ENCODE measurements at regions not wholly inside any gene's neighbourhood (a gene's known extent, or its start where the extent isn't known, plus 50 kb on each side); places are given as distances from the start of the nearest gene placed in this dataset.
"Not testable (repeated sequence)": the region's sequence is repeated elsewhere in the genome, so short reads cannot be mapped to it uniquely, and the experiment has no call there.

GRCh38 chr13:81275666-81276258 is 934.8 kb upstream of the SPRY2 start:
- no peak overlapping the region for H3K27ac Mint-ChIP-seq
- peaks cover 33 to 40% of the 10 kb centered on the region in 2 donors for H3K9me3 Mint-ChIP-seq
- peaks cover 0 to 5% of the 10 kb centered on the region in 2 donors for H3K36me3 Mint-ChIP-seq
- DNase-seq (ENCODE audit: low spot score in 2 of 2) (no peak), ATAC-seq (no peak)

DNA sequence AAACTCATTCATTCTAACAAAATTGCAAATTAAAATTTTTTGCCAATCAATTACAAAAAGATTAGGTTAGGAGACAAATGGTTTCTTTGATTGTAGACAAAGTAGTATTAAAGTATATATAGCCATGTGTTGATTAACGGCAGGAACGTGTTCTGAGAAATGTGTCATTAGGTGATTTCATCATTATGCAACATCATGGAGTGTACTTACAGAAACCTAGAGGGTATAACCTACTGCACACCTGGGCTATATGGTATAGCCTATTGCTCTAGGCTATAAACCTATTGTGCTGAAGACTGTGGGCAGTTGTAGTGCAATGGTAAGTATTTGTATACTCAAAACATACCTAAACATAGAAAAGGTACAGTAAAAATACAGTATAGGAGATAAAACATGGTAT is 906.8 kb upstream of the SPRY2 start:
- no peaks in the 10 kb centered on the region for H3K36me3 Mint-ChIP-seq
- no peak overlapping the region for H3K27ac Mint-ChIP-seq
- DNase-seq (ENCODE audit: low spot score in 2 of 2) (no peak), ATAC-seq (no peak)
- peaks cover 13 to 14% of the 10 kb centered on the region in 2 donors for H3K9me3 Mint-ChIP-seq

DNA sequence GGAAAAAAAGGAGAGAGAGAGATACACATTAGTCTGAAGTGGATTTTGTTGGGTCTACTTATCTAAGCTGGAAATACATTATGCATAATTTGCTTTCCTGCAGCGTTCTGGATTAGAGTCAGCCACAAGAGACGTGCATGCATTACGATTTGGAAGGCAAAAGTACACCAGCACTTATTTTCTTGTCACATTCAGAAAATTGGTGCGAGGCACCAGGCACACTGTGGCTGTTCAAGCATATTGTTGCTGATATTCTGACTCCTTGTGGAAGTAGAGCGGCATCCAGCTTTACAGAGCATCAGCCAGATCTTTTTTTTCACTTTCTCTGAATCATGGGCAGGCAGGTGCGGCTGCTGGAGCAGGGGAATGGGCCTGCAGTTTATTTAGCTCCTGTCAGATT is 905.6 kb upstream of the SPRY2 start:
- Mint-ChIP-seq H3K27ac (no peak overlapping the region), H3K36me3 (no peaks in the 10 kb centered on the region), H3K9me3 (peaks cover 13 to 21% of the 10 kb centered on the region in 2 donors)
- ATAC-seq (no peak), DNase-seq (ENCODE audit: low spot score in 2 of 2) (no peak)

- no peak for DNase-seq (ENCODE audit: low spot score in 2 of 2)
- Mint-ChIP-seq H3K9me3 (peaks cover 17 to 18% of the 10 kb centered on the region in 2 donors), H3K36me3 (no peaks in the 10 kb centered on the region), H3K27ac (no peak overlapping the region)
- no peak for ATAC-seq
Observed at GRCh38 chr13:81244011-81244410, 903.1 kb upstream of the SPRY2 start.

- no peak for DNase-seq (ENCODE audit: low spot score in 2 of 2)
- H3K27ac Mint-ChIP-seq, result no peak overlapping the region
- no peaks in the 10 kb centered on the region for H3K36me3 Mint-ChIP-seq
- H3K9me3 Mint-ChIP-seq, result peaks cover 6 to 8% of the 10 kb centered on the region in 2 donors
- no peak for ATAC-seq
Observed at GRCh38 chr13:81230386-81230785, 889.5 kb upstream of the SPRY2 start.

GRCh38 chr13:81226830-81227229 is 885.9 kb upstream of the SPRY2 start:
- not testable (repeated sequence) for H3K36me3 Mint-ChIP-seq; H3K9me3 Mint-ChIP-seq; DNase-seq (ENCODE audit: low spot score in 2 of 2); ATAC-seq; H3K27ac Mint-ChIP-seq

- DNase-seq (ENCODE audit: low spot score in 2 of 2) (no peak), ATAC-seq (no peak)
- Mint-ChIP-seq H3K36me3 (peaks cover 0 to 7% of the 10 kb centered on the region in 2 donors), H3K27ac (no peak overlapping the region), H3K9me3 (peaks cover 8 to 12% of the 10 kb centered on the region in 2 donors)
Observed at GRCh38 chr13:81224209-81224833, 883.4 kb upstream of the SPRY2 start.

- Mint-ChIP-seq H3K27ac (no peak overlapping the region), H3K36me3 (peaks cover 0 to 7% of the 10 kb centered on the region in 2 donors), H3K9me3 (peaks cover 6 to 12% of the 10 kb centered on the region in 2 donors)
- DNase-seq (ENCODE audit: low spot score in 2 of 2) (no peak), ATAC-seq (no peak)
Observed at GRCh38 chr13:81223778-81224177, 882.9 kb upstream of the SPRY2 start.

DNA sequence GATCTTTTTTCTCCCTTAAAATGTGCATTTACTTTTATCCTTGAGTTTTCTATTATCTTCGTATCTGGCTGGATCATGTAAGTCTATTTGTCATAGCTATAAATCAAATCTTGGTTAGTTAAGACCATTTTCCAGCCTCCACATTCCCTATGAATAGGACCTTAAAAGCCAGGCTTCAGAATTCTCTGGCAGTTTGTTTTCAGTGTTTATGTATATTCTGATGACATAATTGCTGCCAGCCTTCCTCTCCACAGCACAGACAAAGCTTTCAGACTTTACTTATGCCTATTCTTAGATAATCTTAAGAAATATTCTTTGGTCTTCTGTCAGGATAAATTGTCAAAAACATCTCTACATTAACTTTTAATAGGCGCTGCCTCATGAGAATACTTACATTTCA is 870.8 kb upstream of the SPRY2 start:
- Mint-ChIP-seq H3K27ac (no peak overlapping the region), H3K36me3 (no peaks in the 10 kb centered on the region), H3K9me3 (peaks cover 9 to 12% of the 10 kb centered on the region in 2 donors)
- no peak for DNase-seq (ENCODE audit: low spot score in 2 of 2)
- ATAC-seq, result no peak

DNA sequence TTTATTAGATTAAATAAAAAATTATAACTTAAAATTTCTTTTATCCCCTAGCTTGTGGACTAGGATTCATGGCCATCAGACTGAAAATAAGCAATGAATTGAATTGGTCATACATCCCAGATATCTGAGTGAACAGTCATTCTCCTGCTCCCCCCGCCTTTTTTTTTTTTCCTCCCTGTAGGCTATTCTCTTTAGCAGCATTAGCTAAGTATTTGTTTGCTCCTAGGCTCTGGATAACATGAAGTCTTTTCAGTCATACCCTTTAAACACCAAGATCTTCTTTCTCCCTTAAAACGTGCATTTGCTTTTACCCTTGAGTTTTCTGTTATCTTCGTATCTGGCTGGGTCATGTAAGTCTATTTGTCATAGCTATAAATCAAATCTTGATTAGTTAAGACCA is 866.7 kb upstream of the SPRY2 start:
- H3K9me3 Mint-ChIP-seq, result peaks cover 4 to 11% of the 10 kb centered on the region in 2 donors
- H3K27ac Mint-ChIP-seq, result no peak overlapping the region
- no peaks in the 10 kb centered on the region for H3K36me3 Mint-ChIP-seq
- DNase-seq (ENCODE audit: low spot score in 2 of 2), result no peak
- ATAC-seq, result no peak

DNA sequence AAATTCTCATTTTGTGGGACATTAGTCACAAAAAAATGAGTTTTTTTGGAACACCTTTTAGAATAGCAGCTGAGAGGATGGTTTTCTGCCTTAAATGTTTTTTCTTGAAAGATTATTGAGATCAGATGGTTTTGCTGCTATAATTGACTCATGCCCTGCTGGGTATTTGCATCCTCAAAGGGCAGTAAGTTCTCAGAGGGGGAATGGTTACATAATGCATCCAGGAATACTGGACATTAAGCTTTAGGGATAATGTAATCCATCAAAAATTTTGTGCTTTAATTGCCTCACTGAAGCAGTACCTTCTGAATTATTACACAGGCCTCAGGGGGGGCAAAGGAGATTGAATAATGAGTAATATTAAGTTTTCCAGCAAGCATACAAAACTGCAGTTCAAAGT is 866.3 kb upstream of the SPRY2 start:
- Mint-ChIP-seq H3K9me3 (peaks cover 4 to 11% of the 10 kb centered on the region in 2 donors), H3K27ac (no peak overlapping the region), H3K36me3 (no peaks in the 10 kb centered on the region)
- ATAC-seq (no peak), DNase-seq (ENCODE audit: low spot score in 2 of 2) (no peak)

DNA sequence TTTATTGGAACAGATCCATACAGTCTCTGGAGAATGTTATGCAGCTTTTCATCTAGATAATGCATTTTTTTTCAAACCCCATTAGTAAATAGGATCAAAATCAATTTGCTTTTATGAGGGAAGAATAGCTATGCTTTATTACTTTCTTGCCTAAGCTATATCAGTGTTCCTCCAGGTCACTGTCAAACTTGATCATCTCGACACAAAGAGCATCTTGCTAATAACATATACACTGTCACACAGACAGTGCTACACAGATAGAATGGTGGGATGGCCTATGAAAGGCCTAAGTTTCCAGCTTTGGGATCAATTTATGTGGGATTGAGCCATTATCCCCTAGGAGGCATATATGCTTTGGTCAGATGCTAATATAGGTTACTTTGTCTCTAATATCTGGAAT is 862.9 kb upstream of the SPRY2 start:
- DNase-seq (ENCODE audit: low spot score in 2 of 2), result no peak
- Mint-ChIP-seq H3K27ac (no peak overlapping the region), H3K36me3 (no peaks in the 10 kb centered on the region), H3K9me3 (peaks cover 10 to 11% of the 10 kb centered on the region in 2 donors)
- no peak for ATAC-seq

DNA sequence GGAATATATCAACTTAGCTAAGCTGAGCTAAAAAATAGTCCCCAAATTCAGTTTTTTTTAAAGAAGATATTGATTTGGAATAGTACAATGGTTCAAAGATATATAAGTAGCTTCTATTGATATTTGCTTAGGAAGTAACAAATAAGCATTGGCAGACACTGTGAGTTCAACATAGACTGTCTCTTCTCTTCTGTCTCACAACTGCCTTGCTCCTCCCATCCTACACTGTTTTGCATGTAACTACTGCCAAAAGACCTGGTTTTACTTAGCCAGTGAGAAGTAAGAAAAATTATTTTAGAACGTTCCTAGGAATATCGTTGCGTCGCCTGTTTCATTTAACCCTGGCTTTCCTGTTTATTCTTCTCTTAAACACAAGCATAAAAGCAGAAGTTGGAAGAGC is 859.0 kb upstream of the SPRY2 start:
- Mint-ChIP-seq H3K36me3 (no peaks in the 10 kb centered on the region), H3K27ac (no peak overlapping the region), H3K9me3 (peaks cover 21 to 23% of the 10 kb centered on the region in 2 donors)
- DNase-seq (ENCODE audit: low spot score in 2 of 2), result no peak
- no peak for ATAC-seq

DNA sequence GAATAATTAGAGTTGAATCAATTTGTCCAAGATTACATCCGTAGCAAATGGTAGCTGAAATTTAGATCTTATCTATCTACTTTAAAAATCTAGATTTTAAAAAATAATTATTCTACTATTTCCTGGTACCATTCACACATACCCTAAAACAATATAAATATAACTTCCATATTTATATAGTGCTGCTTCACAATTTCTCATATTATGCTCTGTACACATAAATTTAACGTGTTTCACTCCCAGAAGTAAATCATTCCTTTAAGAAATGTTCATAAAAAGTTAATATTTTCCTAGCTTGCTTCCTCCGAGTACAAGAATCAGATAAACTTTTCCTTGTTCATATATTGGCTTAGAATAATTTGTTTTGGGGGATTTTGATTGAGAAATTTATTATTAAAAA is 857.0 kb upstream of the SPRY2 start:
- ATAC-seq, result no peak

GRCh38 chr13:81197483-81197882 is 856.6 kb upstream of the SPRY2 start:
- no peaks in the 10 kb centered on the region for H3K36me3 Mint-ChIP-seq
- DNase-seq (ENCODE audit: low spot score in 2 of 2) (no peak), ATAC-seq (no peak)
- H3K9me3 Mint-ChIP-seq, result peaks cover 29 to 32% of the 10 kb centered on the region in 2 donors
- no peak overlapping the region for H3K27ac Mint-ChIP-seq

More for the DNA sequence above, 857.0 kb upstream of the SPRY2 start:
- H3K27ac Mint-ChIP-seq, result no peak overlapping the region
- H3K36me3 Mint-ChIP-seq, result no peaks in the 10 kb centered on the region
- H3K9me3 Mint-ChIP-seq, result peaks cover 29 to 30% of the 10 kb centered on the region in 2 donors
- DNase-seq (ENCODE audit: low spot score in 2 of 2), result no peak

DNA sequence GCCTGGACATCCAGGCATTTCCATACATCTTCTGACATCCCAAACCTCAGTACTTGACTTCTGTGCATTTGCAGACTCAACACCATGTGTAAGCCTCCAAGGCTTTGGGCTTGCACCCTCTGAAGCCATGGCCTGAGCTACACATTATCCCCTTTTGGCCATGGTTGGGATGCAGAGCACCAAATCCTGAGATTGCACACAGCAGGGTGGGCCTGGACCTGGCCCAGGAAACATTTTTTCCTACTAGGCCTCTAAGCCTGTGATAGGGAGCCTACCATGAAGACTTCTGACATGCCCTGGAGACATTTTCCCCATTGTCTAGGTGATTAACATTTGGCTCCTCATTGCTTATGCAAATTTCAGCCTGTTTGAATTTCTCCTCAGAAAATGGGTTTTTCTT is 853.4 kb upstream of the SPRY2 start:
- H3K36me3 Mint-ChIP-seq, result no peaks in the 10 kb centered on the region

DNA sequence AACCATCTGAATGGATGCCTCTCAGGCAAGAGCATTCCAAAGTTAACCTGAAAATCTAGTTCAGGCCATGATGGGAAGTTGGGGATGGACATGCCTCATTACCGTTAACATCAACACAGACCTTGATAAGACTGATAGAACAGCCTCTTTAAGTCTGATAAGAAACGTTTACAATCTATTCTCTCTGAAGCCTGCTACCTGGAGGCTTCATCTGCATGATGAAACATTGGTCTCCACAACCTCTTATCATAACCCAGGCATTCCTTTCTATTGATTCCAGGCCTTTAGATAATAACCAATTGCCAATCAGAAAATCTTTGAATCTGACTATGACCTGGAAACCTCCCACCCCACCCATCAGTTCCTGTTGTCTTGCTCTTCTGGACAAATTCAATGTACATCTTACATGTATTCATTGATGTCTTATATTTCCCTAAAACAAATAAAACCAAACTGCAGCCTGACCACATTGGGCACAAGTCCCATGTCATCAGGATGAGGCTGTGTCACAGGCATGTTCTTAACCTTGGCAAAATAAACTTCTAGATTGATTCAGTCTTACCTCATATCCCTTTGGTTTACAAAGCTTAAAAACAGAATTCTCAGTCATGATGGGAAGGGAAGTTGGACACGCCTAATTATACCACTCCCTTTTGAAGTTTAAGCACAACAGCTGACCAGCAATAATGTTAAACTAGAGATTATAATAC is 843.8 kb upstream of the SPRY2 start:
- Mint-ChIP-seq H3K36me3 (no peaks in the 10 kb centered on the region), H3K27ac (no peak overlapping the region), H3K9me3 (peaks cover 7 to 10% of the 10 kb centered on the region in 2 donors)
- ATAC-seq, result no peak
- no peak for DNase-seq (ENCODE audit: low spot score in 2 of 2)

More for the DNA sequence above, 853.4 kb upstream of the SPRY2 start:
- no peak for ATAC-seq
- Mint-ChIP-seq H3K27ac (no peak overlapping the region), H3K9me3 (peaks cover 34 to 36% of the 10 kb centered on the region in 2 donors)
- DNase-seq (ENCODE audit: low spot score in 2 of 2), result no peak

DNA sequence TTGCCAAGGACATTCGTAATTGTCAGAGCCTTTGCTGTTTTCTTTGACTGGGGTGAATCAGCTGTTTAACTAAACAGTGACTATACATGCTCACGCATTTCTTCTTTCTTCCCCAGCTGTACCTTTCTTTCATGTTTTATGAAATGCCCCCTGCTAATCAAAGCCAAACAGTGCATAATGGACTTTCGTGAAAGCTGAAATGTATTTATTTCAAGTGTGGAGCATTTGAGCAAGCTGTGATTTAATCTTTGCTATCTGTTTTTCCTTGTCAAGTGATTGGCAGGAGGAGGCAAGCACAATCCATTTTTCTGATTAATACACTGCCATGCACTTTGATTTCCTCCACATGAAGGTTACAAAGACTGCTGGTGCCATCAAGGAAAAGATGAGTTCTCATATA is 831.7 kb upstream of the SPRY2 start:
- DNase-seq (ENCODE audit: low spot score in 2 of 2) (no peak), ATAC-seq (no peak)
- H3K9me3 Mint-ChIP-seq, result no peaks in the 10 kb centered on the region

More for the DNA sequence above, 831.7 kb upstream of the SPRY2 start:
- Mint-ChIP-seq H3K36me3 (no peaks in the 10 kb centered on the region), H3K27ac (no peak overlapping the region)
